Medulla oblongata (tissue), 1 donor: ENCODE measurements at regions not wholly inside any gene's neighbourhood (a gene's known extent, or its start where the extent isn't known, plus 50 kb on each side); places are given as distances from the start of the nearest gene placed in this dataset.
"Not testable (repeated sequence)": the region's sequence is repeated elsewhere in the genome, so short reads cannot be mapped to it uniquely, and the experiment has no call there.

ENCODE experiments used
- DNase-seq: peaks from one replicate; pipeline ENCODE4 v3.0.0-alpha.2; 2015; ENCODE audit errors: extremely low spot score

GRCh38 chr6:134560019-134560418, 242.1 kb upstream of the SGK1 start:
- DNase-seq, result no peak

- DNase-seq, result no peak
These were observed 239.6 kb upstream of the SGK1 start for GRCh38 chr6:134557509-134557908.

- DNase-seq, result no peak
These were observed 237.8 kb upstream of the SGK1 start for GRCh38 chr6:134555672-134556071.

- DNase-seq, result no peak
These were observed 236.0 kb upstream of the SGK1 start for GRCh38 chr6:134553936-134554335.

- DNase-seq, result no peak
These were observed 233.5 kb upstream of the SGK1 start for GRCh38 chr6:134551245-134551960.

- DNase-seq, result no peak
These were observed 232.7 kb upstream of the SGK1 start for GRCh38 chr6:134550604-134551003.

GRCh38 chr6:134549854-134550253, 231.9 kb upstream of the SGK1 start:
- DNase-seq, result no peak

- DNase-seq, result no peak
These were observed 229.2 kb upstream of the SGK1 start for GRCh38 chr6:134546962-134547645.

GRCh38 chr6:134544737-134545136, 226.8 kb upstream of the SGK1 start:
- DNase-seq, result no peak

GRCh38 chr6:134543128-134543527, 225.2 kb upstream of the SGK1 start:
- no peak for DNase-seq

GRCh38 chr6:134541001-134541400, 223.1 kb upstream of the SGK1 start:
- no peak for DNase-seq

GRCh38 chr6:134539865-134540323, 222.0 kb upstream of the SGK1 start:
- DNase-seq, result peak; percentile 78

GRCh38 chr6:134537765-134538164, 219.9 kb upstream of the SGK1 start:
- DNase-seq, result not testable (repeated sequence)

GRCh38 chr6:134537146-134537555, 219.2 kb upstream of the SGK1 start:
- DNase-seq, result no peak

GRCh38 chr6:134535831-134536230, 217.9 kb upstream of the SGK1 start:
- no peak for DNase-seq

- DNase-seq, result no peak
These were observed 216.8 kb upstream of the SGK1 start for GRCh38 chr6:134534708-134535149.

GRCh38 chr6:134533991-134534390, 216.1 kb upstream of the SGK1 start:
- no peak for DNase-seq

- DNase-seq, result no peak
These were observed 215.0 kb upstream of the SGK1 start for GRCh38 chr6:134532694-134533624.

- DNase-seq, result no peak
These were observed 213.7 kb upstream of the SGK1 start for GRCh38 chr6:134531611-134532010.

- no peak for DNase-seq
These were observed 213.3 kb upstream of the SGK1 start for GRCh38 chr6:134531188-134531551.

GRCh38 chr6:134529921-134530320, 212.0 kb upstream of the SGK1 start:
- no peak for DNase-seq

- DNase-seq, result no peak
These were observed 211.4 kb upstream of the SGK1 start for GRCh38 chr6:134529305-134529704.
